Renal pelvis (tissue), 1 donor: ENCODE measurements at regions not wholly inside any gene's neighbourhood (a gene's known extent, or its start where the extent isn't known, plus 50 kb on each side); places are given as distances from the start of the nearest gene placed in this dataset.
"Not testable (repeated sequence)": the region's sequence is repeated elsewhere in the genome, so short reads cannot be mapped to it uniquely, and the experiment has no call there.

Experiments
- DNase-seq: peaks from one replicate; pipeline ENCODE4 v3.0.0-alpha.2; 2013

DNA sequence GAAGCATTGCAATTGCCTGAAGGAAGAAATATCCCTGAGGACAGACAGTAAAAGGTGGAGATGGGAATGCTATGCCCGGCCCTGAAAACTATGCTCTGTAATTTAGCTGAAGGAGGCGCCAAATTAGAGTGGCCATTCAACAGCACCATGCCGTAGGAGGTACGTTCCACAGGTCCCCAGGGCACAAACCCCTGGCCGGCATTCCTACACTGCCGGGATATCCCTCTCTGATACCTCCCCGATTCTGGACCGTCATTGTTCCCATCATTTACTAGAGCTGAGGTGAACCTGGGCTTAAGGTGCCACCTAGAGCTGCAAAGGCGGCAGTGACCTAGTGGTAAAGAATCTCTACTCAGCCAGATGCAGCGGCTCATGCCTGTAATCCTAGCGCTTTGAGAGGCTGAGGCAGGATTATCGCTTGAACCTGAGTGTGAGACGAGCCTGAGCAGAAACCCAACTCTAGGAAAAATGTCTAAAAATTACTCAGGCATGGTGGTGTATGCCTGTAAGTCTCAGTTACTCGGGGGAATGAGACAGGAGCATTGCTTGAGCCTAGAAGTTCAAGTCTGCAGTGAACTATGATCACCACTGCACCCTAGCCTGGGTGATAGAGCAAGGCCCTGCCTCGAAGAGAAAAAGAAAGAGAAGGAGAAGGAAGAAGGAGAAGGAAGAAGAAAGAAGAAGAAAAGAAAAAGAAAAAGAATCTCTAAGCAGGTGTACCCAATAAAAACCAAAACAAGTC lies 53.0 kb upstream of the TNKS2 start:
- DNase-seq, result peak; percentile 14

DNA sequence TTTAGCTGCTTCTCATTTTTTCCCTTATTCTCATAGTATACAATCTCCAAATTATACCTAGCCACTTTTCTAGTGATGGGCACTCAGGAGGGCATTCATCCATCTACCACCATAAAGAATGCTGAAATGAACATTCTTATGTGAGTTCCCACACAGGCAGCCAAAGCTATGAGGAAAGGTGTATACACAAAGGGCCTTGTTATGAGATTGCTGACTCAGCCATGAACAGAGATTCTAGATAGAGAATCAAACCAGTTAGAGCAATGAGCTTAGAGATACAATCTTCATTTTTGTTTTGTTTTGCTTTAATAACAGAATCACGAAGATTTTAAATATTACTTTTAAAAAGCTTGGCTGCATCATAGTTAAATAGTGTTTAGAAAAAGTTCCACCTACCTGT lies 54.8 kb upstream of the TNKS2 start:
- no peak for DNase-seq

DNA sequence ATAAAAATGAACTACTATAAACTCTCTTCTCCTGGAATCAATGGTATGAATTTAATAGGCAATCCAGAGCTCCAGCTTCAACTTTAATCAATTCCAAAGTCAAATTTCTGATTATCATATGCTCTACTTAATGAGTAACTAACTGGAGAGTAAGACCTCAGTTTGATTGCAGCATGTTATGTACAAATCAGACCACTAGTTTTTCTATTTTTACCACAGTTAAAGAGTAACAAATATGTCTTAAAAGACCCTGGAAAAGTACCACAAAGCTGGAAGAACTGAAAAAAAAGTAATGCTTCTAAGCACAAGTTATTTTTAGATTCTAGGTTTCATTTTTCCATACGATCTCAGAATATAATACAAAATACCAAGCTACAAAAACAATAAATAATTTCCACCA lies 56.0 kb upstream of the TNKS2 start:
- no peak for DNase-seq

DNA sequence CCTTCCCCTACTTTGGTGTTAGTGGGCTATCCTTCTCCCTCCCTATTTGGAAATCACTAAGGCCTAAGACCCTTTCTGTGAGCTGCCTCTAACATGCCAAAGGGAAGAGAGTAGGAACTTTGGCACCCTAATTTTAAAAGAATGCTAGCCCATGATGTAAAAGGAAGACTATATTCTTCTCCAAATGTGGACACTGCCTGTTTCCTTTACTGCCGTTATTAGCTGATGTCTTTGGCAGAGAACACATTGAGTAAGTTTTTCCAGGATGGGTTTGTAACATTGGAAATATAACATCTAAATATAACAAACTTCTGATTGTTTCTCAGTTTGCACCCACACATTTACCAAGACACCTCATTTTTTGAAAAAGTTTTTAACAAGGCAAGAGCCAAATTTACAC lies 56.9 kb upstream of the TNKS2 start:
- no peak for DNase-seq

DNA sequence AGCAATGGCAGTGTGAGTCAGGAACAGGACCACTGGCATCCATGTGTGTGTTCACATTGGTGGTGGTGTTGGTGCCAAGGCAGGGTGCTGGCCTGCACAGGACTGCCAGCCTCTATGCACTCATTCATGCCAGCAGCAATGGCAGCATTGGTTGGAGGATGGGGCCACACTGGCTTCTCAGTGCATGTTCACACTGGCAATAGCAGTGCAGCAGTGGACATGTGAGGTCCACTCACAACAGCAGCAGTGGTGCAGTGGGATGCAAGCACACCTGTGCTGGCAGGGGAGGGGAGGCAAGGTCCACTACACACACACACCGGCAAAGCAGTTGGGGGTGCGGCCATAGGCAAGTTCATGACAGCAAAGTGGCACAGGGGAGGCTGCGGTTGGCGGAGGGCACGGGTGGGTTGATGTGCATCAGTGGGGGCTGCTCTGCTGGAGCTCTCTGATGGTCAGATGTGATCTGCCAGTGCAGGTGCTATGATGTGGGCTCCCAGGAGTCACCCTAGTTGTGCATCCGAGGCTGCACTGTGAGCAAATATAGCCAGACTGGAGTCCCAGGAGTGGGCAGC lies 57.8 kb upstream of the TNKS2 start:
- DNase-seq, result no peak

DNA sequence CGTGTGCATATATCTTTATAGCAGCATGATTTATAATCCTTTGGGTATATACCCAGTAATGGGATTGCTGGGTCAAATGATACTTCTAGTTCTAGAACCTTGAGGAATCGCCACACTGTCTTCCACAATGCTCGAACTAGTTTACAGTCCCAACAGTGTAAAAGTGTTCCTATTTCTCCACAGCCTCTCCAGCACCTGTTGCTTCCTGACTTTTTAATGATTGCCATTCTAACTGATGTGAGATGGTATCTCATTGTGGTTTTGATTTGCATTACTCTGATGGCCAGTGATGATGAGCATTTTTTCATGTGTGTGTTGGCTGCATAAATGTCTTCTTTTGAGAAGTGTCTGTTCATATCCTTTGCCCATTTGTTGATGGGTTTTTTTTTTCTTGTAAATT lies 66.0 kb upstream of the TNKS2 start:
- DNase-seq, result not testable (repeated sequence)

DNA sequence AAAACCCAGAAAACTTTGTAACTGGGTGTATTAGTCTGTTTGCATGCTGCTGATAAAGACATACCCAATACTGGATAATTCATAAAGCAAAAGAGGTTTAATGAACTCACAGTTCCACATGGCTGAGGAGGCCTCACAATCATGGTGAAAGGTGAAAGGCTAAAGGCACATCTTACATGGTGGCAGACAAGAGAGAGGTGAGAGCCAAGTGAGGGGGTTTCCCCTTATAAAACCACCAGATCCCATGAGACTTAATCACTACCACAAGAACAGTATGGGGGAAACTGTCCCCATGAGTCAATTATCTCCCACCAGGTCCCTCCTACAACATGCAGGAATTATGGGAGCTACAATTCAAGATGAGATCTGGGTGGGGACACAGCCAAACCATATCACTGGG lies 68.9 kb upstream of the TNKS2 start:
- DNase-seq, result not testable (repeated sequence)

DNA sequence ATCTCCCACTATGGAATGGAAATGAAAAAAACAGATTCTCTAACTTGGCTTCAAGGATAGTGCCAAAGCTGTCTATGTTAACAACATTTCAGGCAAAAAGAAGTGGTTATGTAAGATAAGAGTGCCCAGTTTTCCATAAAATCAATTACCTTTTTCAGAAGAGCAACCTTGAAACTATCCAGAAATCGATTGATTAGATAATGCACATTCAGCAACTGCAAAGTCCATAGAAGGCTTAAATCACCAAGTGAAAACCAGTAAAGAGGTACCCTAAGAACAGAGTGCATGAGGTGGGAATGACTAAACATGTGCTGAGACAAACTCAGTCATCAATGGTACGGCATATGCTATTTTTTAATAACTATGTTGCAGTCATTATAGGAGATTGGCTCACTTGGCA lies 71.9 kb upstream of the TNKS2 start:
- no peak for DNase-seq

DNA sequence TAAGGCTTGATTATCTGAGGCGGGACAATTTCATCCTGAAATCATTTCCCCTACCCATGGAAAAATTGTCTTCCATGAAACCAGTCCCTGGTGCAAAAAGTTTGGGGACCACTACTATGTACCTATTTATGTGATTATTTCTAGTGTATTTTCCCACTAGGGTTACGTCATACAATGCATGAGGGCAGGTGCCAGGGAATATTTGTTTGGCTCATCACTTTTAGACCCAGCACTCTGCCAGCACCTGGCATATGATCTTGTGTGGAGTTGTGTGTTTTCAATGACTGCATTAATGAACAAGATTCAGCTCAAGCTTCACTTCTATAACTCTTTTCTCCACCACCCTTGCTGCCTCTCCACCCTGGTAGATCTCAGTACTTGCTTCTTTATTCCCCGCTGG lies 73.3 kb upstream of the TNKS2 start:
- no peak for DNase-seq

DNA sequence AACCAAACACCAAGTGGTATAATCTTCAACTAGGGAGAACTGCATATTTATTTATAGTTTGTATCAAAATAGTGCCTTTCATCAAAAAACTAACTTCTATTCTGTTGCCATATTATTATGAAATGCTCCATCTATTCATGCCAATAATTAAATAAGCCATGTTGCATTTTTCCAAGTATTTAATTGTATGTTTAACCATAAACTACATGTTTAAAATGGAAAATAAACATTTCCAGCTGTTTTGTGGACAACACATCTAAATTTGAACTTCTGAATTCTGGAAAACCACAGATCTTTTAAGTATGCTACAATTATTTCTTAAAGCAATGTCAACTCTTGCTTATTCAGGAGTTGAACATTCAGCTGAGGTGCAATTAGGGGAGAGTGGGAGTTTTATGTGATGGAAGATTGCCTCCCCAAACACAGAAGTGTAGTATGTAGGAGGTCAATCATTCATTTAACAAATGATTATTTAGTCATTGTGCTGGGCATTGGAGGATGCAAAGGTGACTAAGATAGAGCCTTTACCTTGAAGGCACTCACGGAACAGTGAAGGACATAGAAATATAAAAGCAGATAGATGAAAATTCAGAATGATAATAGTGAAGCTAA lies 80.7 kb upstream of the PPP1R3C start:
- DNase-seq, result no peak

DNA sequence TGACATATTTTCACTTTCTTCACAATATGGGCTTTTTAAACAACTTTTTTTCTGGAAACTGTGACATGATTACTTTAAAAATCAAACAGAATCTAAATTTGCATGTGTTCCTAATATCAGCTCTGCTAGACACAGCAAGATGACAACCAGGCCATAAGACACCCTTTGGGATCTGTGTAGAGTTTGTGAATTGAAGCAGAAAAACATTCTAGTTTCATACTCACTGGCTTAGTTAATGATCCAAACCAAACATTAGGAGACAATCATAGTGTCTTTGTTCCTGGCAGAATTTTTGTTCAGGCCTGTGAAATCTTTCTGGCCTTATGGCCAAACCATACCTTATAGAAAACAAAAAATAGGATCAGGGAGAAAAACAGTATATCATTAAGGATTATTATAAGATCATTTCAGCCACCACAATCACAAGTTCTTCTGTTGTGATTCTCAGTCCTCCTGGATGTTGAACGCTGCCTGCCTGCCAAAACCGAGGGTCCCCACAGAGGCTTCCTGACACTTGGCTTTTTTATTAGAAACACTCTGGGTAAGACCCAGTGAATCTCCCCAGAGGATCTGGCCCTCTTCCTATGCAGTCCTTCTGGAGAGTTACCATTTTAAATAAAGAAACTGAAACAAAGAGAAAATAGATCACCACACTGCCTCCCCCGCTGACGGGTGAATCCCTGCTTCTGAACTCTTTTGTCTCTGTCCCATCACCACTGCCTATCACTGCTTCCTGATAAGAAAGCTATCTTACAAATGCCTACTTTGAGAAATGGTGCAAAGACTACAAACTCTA lies 79.2 kb upstream of the PPP1R3C start:
- no peak for DNase-seq

DNA sequence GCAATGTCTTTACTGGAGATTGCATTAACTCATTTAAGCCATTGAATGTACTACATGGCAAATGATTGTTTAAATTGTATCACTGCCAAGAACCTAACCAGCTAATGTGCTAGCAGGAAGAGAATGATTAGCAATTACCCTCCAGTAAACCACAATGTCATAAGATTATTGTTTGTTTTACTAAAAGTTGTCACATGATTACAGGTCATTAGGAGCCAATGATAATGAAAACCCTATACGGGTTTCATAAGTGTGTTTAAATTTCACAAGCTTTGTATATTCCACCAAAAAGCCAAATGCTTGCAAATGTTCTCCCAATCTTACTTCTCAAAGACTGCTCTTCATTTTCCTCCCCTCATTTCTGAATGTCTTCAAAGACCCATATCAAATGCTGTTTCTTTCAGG lies 76.5 kb upstream of the PPP1R3C start:
- no peak for DNase-seq

DNA sequence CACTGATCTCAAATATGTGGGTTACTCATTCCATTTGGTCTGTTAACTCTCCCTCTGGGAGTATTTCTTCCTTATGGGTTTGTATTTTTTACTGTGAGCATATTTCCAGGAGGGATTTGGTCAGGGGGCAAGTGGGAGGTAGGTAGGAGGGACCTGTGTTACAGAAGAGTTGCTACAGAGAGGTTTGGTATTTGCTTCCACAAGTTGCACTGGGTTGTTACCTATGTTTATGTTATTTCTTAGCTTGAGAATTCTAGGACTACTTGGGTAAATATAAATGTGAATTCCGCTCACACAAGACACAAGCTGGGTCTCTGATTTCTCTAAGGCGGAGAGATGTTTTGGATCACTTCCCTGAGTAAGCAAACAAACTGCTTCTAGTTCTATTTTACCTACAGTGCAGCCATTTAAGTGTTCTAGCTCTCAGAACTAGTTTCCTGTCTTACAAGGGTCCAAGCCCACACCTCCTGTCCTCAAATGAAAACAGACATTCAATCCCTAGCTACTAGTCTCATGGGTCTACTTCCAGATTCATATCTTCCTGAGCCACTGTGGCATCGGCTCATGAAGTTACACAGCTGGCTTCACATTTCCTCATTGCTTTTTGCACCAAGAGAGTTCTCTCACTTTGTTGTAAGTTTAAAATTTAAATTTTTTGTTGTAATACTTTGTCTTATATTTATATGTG lies 75.4 kb upstream of the PPP1R3C start:
- no peak for DNase-seq

DNA sequence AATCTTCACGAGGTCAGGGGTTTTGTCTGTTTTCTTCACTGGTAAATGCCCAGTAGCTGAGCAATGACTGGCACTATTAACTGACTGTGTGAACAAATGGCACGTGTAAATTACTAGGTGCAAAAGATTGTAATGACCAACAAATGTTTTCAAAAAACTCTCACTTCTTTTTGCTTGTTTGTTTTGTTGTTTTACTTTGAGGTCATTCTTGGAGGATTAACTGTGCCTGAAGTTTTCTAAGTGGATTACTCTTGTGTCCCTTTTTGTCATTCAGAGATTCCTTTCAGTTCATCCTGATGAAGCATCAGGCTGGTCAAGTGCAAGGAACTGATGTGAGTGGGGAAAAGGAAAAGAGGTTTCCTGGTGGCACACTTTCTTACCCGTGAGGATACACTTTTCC lies 74.4 kb upstream of the PPP1R3C start:
- no peak for DNase-seq

DNA sequence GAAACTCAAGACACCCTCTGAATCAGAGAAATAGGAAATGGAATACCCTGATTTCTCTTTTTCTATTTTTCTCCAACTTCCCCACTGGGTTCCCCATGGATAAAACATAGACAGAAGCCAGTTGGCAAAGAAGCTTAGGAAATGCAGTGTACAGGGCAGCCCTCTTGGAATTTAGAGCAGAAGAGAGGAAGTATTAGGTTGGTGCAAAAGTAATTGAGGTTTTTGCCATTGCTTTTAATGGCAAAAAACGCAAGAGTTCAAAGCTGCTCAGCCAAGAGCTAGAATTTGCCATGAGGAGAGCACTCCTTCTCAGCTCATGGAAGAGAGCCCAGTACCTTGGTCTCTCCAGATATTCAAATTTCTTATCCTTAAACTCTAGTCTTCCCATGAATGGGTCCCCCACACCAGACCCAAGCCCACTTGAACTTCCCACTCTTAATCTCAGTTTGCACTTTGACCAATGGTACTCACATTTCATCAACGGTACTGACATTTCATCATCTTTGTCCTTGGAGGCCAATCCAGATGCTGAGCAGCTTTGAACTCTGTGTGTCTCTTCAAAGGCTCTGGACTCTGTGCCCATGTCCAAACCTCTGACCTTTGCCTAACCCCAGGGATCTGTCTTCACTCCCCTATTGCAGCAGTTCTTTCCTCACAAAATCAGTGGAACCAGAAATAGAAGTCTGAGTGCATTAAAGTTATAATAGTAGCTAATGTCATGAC lies 73.2 kb upstream of the PPP1R3C start:
- no peak for DNase-seq

DNA sequence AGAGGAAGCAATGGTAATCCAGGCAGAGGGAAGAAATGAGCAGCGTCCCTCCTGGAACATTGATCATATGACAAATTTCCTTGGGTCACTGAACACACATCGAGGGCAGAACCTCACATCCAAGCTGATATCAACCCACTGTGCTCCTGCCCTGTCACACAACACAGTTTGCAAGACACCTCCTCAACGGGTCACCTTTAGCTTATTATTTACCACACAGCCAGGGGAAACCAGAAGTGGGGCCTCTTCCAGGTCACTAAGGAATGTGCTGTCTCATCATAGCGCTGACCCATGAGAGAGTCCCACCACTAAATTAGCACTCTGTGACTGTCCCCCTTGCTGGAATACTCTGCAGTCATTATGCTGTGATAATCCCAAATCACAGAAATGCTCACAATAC lies 69.7 kb upstream of the PPP1R3C start:
- no peak for DNase-seq

DNA sequence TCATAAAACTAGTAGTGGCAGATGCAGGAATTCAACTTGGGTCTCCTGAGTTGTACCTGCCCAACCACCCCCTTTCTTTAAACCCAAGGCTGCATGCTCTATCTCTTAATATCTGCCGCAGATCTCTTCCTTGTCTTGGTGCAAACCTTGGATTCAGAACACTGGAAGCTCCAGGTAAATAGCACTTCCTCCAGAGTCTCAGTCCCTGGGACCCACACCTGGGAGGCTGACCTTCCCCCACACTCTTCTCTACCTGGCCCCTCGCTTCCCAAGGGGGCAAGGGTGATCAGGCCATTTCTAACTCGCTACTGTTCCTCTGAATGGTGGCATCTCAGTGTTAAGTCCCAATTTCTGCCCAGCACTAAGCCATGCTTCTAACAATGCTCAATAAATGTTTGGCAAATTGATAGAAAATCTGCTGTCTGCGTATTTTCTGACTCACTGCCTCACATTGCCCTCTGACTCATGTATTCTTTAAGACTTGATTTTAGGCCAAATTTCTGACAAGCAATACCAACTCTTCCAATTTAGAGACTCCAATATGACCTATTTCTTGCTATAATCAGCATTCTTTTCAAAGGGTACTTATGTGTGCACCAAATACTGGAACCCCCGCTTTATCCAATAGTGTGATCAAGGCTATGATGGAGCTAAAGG lies 68.0 kb upstream of the PPP1R3C start:
- no peak for DNase-seq

DNA sequence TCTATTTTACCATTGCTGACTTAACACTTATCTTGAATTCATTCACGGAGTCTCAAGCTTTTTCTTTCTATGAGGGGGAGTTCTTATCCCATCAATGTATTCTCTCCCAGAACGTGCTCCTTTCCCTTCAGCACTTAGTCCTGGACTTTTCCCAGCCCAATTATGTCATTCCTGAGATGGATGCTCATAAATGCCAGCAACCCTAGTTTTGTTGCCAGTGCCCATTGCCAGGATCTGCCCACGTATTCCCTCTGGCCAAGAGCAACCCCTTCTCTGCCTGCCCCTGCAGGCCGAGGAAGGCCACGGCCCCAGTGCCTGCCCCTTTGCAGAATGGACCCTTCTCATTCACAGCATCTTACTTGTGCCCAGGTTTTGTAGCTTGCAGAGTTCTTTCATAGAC lies 67.4 kb upstream of the PPP1R3C start:
- DNase-seq, result no peak

DNA sequence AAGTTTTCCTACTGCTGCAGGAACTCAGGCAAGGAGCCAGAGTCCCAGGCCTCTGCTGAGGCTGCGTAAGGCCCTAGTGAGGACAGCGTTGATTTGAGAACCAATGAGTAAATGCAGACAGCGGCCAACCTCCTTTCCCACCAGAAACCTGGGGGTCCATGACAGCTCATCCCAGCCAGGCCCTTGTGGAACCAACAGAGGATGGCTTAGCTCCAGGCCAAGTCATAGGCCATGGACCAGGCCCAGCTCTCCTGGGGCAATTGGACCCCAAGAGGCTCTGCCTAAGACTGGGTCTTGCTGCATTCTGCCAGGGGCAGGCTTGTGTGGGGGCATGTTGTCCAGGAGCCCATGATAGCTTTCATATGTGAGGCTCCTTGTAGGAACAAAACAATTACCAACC lies 65.4 kb upstream of the PPP1R3C start:
- DNase-seq, result no peak

DNA sequence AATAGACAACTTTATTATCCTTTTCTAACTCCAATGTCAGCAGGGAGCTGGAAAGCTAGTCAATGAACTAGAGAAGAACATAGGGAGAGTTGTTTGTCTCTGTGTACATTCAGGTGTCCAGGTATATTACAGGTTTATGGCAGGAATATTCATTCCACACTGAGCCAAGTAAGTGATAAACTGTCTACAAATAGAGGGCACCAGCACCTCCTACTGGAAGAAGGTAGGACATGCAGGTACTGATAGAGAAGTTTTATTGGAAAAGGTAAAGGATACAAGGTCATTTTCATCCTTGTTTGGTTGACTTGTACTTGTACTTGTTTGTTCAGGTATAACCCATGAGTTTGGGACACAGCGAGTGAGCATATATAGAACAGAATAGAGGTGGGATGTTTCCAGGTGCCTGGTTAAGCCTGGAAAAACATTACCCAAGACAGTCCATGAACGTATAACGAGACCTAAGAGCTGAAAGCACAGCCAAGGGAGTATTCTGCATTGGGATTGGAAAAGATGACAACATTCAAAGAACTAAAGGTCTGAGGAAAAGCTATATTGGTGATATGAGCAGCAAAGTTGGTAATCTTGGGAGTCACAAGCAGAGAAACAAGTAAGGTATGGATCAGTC lies 61.4 kb upstream of the PPP1R3C start:
- no peak for DNase-seq

DNA sequence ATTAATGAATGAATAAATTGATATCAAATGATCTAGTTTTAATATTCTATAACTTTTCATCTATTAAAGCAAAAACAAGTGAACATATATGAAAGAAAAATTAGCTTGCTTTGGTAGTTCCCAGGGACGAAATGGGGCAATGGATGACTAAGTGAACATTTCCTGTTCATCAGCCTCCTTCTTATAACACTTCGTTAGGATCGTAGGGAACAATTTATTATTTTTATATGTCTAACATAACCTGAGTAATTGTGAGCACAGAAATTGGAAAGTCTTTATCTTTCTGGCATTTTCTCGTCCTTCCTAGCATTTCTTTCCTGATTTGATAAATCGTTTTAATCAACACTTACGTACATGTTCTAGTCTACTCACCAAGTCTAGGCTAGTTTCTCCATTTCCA lies 59.1 kb upstream of the PPP1R3C start:
- DNase-seq, result no peak
